Ammon's horn (tissue), 1 donor: ENCODE measurements at regions not wholly inside any gene's neighbourhood (a gene's known extent, or its start where the extent isn't known, plus 50 kb on each side); places are given as distances from the start of the nearest gene placed in this dataset.
"Not testable (repeated sequence)": the region's sequence is repeated elsewhere in the genome, so short reads cannot be mapped to it uniquely, and the experiment has no call there.

Experiments
- DNase-seq: peaks from one replicate; pipeline ENCODE4 v3.0.0-alpha.2; 2016; ENCODE audit warnings: low spot score

- not testable (repeated sequence) for DNase-seq
Observed at GRCh38 chr5:128735656-128736055, 197.6 kb upstream of the FBN2 start.

GRCh38 chr5:128736553-128736952 is 198.5 kb upstream of the FBN2 start:
- peak; percentile 84 for DNase-seq

DNA sequence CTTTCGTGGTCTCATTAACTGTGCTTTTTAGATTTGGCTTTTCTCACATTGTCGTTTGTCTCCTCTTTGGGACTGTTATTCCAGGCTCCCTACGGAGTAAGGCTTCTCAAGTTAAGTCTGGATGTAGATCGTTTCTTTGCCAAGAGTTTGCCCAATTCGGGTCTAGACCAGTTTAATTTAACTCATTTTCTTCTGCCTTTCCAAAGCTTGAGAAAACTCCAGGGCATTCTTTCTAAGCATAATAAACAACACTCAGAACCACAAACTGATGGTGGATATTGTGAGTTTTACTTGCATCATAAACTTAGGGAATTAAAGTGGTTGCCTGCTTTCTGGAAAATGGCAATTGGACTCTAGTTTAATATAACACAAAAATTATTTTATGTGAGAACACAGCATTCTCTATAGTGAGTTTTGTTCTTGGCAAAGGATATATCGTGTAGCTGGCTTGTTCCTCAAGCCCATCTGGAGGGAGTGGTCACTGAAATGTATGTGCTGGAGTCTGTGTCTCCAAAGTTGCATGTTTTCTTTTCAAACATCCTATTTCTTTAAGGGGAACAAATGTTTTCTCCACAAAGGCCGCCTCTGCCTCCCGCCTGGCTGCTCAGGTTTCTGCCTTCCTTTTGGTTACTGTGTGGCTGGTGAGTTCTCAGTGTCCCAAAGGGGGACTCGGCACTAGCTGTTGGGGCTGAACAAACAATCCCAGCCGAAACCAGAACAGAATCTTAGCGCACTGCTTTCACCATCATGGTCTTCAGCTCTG is 211.3 kb upstream of the FBN2 start:
- DNase-seq: no peak

GRCh38 chr5:128750155-128750554 is 212.1 kb upstream of the FBN2 start:
- DNase-seq: no peak

- no peak for DNase-seq
Observed at GRCh38 chr5:128757196-128757959, 207.9 kb upstream of the SLC27A6 start.

DNA sequence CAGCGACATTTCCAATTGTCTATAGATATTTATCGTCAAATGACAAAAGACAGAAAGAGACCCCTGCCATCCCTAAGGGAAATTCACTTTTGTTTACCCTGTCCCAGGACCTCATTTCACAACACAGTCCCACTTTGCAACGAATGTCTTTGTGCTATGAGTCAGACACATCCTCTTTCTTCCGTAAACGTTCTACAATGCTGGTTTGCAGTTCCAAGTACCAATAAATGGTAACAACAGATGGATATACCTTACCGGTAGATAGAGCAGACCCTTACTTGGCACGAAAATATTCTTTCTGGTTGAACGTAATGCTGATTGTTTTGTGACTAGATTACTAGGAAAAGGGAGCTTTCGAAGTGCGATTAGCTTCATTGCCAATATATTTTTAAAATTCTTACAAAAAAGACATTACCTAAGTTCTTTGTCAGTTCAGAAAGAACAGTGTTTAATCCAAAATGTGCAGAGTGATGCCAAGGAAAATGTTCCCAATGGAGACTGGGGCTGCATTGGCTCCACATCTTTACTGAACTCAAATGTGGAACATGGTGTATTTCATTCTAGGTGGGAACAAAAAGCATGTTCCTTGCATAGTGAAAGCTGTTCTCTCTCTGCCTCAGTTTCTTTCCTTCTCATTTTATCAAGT is 202.5 kb upstream of the SLC27A6 start:
- DNase-seq: no peak

- no peak for DNase-seq
Observed at GRCh38 chr5:128763321-128763720, 202.0 kb upstream of the SLC27A6 start.

- no peak for DNase-seq
Observed at GRCh38 chr5:128764601-128765310, 200.5 kb upstream of the SLC27A6 start.

DNA sequence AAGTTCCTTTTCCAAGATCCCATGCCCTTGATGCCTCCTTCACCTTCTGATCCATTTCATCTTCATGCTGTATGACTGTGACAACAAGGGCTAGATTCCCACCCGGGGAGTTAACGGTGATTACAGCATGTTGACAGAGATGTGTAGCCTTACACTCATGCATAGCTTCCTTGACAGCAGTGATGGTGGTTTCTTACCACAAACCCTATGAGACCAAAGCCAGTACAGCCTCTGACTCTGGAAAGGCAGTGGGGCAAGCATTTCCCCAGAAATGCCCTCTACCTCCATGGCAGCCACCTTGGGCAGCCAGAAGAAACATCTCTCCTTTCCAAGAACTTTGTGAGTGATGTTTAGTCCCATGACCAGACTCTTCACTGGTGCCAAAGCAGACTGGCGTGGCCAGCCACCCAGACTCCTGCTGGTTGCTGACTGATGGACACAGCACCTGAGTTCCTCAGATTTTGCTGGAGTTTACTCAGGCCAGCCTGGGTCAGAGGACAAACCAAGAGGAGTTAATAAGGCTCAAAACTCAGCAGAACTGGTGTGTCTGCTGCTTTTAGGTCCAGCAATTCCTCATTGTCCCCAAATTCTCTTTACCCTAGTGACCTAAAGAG is 199.7 kb upstream of the SLC27A6 start:
- DNase-seq: no peak

- no peak for DNase-seq
Observed at GRCh38 chr5:128766406-128766805, 198.9 kb upstream of the SLC27A6 start.

DNA sequence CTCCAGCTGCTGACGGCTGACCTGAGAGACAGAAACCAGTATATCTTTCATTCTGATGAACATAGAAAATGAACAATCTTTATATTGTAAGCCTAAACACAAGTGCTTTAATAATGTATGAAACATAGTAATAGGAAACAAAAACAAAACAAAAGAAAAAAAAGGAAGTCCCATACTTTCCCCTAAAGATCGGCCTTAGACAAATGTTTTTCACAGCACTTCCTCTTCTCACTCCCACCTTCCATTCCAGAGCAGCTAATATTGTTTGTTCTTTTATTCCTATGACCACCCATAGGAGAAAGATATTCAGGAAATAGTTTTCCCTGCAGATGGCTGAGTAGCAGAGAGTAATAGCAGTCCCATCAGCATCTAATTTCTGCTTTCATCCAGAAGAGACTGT is 194.4 kb upstream of the SLC27A6 start:
- no peak for DNase-seq

GRCh38 chr5:128772356-128772755 is 192.9 kb upstream of the SLC27A6 start:
- DNase-seq: peak; percentile 18

DNA sequence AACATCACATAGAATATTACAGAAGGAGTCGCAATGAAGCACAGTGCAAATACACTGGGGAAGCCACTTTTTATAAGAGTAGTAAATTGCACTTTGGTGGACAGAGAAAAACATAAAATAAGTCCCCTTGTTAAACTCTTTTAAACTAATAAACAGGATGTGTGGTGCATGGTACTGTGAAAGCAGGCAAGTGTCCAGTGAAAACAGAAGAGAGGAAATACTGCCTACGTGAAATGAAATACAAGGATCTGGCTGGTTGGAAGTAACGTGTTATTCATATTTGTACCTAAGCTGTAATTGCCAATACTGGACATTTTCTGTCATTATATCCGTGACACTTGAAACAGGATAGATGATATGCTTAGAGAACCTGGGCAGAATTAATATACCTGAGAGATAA is 191.9 kb upstream of the SLC27A6 start:
- no peak for DNase-seq

DNA sequence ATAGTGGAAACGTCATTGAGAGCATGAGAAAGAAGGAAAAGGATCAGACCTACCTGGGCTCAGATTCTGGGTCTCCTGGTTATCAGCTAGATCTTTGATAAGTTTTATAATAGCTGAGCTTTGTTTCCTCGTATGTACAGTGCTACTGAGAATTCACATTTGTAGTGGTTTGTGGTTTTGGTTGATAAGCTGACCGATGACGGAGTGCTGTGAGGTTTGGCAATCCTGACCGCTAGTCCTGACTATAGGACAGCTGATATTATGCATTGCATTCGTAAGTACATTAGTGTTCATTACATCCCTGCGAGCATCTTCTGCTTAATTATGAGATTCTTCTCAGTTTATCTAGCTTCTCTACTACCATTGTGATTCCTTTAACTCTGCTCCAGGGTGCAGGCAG is 190.7 kb upstream of the SLC27A6 start:
- DNase-seq: no peak

GRCh38 chr5:128775558-128775957 is 189.7 kb upstream of the SLC27A6 start:
- no peak for DNase-seq

DNA sequence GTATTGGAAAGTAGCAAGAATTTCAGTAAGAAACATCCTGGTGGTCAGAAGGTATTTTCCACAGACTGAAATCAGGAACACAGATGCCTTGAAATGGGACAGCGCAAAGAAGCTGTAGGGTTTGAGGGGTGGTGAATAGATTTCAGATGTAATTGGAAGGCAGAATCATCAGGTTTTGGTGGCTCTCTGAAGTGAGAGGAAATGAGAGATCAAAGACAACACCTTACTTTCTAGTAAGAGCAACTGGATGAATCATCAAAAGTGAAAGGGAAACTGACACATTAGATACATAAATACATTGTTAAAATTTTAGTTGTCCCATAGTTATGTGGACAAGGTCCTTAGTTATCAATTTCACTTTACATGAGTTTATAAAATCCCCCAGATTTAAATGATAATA is 188.2 kb upstream of the SLC27A6 start:
- no peak for DNase-seq

DNA sequence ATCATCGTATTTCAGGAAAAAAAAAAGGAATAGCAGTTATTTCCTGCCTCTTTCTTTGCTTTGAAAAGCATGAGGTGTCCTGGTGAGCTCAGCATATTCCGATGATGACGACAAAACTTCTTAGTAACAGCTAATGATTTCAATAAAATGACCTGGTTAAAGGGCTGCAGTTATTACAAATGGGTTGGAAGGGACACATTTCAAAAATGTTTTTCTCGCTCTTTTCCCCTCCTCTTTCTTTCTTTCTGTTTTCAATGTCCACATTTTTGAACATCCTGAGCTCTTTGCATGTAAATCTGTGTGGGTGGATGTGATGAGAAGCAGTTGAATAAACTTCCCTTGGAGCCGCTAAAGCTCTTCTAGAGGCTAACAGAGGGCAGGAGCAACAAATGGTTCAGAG is 186.8 kb upstream of the SLC27A6 start:
- DNase-seq: no peak

GRCh38 chr5:128782446-128782845 is 182.8 kb upstream of the SLC27A6 start:
- peak; percentile 79 for DNase-seq

- no peak for DNase-seq
Observed at GRCh38 chr5:128784726-128785125, 180.6 kb upstream of the SLC27A6 start.

GRCh38 chr5:128791312-128791711 is 174.0 kb upstream of the SLC27A6 start:
- DNase-seq: no peak

- no peak for DNase-seq
Observed at GRCh38 chr5:128796506-128796905, 168.8 kb upstream of the SLC27A6 start.

DNA sequence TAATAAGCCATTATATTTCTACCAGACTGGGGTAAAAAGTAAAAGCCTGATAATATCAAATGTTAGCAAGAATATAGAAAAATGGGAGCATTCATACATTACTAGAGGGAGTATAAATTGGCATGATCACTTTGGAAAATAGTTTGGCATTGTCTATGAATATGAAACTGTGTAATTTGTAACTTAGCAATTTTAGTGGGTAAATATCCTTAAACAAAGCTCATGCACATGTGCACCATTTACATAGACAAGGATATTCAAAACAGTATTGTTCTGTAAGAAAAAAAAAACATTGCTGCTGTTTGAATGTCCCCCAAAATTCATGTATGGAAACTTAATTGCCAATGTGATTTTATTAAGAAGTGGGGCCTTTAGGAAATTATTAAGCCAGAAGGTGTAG is 166.4 kb upstream of the SLC27A6 start:
- no peak for DNase-seq
